G401.6 (cell line): ENCODE measurements at regions not wholly inside any gene's neighbourhood (a gene's known extent, or its start where the extent isn't known, plus 50 kb on each side); places are given as distances from the start of the nearest gene placed in this dataset.
"Not testable (repeated sequence)": the region's sequence is repeated elsewhere in the genome, so short reads cannot be mapped to it uniquely, and the experiment has no call there.

Experiments used
- FAIRE-seq: peaks from 2 replicates; lab custom pipeline; 2012; peaks lifted over from hg19 to GRCh38; lab: Jason Lieb, UNC

- no peak for FAIRE-seq
These were observed 78.5 kb upstream of the ADAMTS5 start for GRCh38 chr21:27045281-27045985.

- FAIRE-seq, result no peak
These were observed 76.5 kb upstream of the ADAMTS5 start for GRCh38 chr21:27043377-27043776.

GRCh38 chr21:27040738-27041469 is 74.0 kb upstream of the ADAMTS5 start:
- no peak for FAIRE-seq

GRCh38 chr21:27036736-27037301 is 69.9 kb upstream of the ADAMTS5 start:
- no peak for FAIRE-seq

GRCh38 chr21:27035791-27036190 is 68.9 kb upstream of the ADAMTS5 start:
- no peak for FAIRE-seq

GRCh38 chr21:27034796-27035195 is 67.9 kb upstream of the ADAMTS5 start:
- FAIRE-seq, result no peak

- FAIRE-seq, result no peak
These were observed 66.6 kb upstream of the ADAMTS5 start for GRCh38 chr21:27033471-27033870.

GRCh38 chr21:27026501-27026900 is 59.6 kb upstream of the ADAMTS5 start:
- FAIRE-seq, result no peak

GRCh38 chr21:27025708-27026107 is 58.8 kb upstream of the ADAMTS5 start:
- FAIRE-seq, result not testable (repeated sequence)

- no peak for FAIRE-seq
These were observed 58.1 kb upstream of the ADAMTS5 start for GRCh38 chr21:27024971-27025370.

- no peak for FAIRE-seq
These were observed 57.4 kb upstream of the ADAMTS5 start for GRCh38 chr21:27024301-27024700.

GRCh38 chr21:27023186-27023585 is 56.3 kb upstream of the ADAMTS5 start:
- no peak for FAIRE-seq

- no peak for FAIRE-seq
These were observed 54.9 kb upstream of the ADAMTS5 start for GRCh38 chr21:27021801-27022200.

- no peak for FAIRE-seq
These were observed 54.2 kb upstream of the ADAMTS5 start for GRCh38 chr21:27021046-27021445.

- FAIRE-seq, result no peak
These were observed 50.4 kb upstream of the ADAMTS5 start for GRCh38 chr21:27017246-27017645.
